ENCODE measurements at regions not wholly inside any gene's neighbourhood (a gene's known extent, or its start where the extent isn't known, plus 50 kb on each side); places are given as distances from the start of the nearest gene placed in this dataset.

DNA sequence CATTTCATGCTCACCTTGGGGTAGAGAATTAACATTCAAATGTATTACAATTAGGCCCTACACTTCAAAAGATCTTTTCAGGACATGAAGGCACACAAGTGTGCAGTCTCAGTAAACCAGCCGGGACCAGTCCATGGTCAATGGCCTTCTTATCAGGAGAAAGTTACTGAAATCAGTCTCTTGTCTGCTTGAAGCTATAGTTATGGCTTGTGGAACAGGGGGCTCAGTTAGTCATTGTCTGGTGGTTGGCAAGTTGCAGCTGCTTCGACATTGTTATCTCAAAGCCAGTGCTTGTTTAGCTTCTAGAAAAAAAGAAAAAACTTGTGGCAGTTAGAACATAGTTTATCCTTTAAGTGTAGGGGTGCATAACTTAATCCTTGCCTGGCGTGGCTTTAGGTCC is 213.1 kb upstream of the ACO1 start:
- Histone ChIP-seq H3K18ac (ENCODE audit: low read depth, low read length) (no peak overlapping the region), H3K79me1 (ENCODE audit: low read depth in 1 of 2, low read length in 2 of 2) (no peaks in the 10 kb centered on the region), H3K9ac (ENCODE audit: low read depth, low read length) (no peak overlapping the region), H2AK9ac (replicated peaks; ENCODE audit: low read depth, low read length, poor library complexity) (no peak overlapping the region), H3K23ac (ENCODE audit: low read depth, low read length) (no peak overlapping the region), H3K9me1 (ENCODE audit: insufficient read depth, low read length) (no peaks in the 10 kb centered on the region), H3K27ac (ENCODE audit: insufficient read depth, low read length) (no peak overlapping the region), H2BK15ac (ENCODE audit: low read depth, low read length) (no peak overlapping the region), H3K4me3 (ENCODE audit: insufficient read depth, low read depth, low read length) (no peak overlapping the region), H3K9me3 (ENCODE audit: control insufficient read depth, insufficient read depth, low read length) (peaks cover 2% of the 10 kb centered on the region; the same call in 1 of the 2 replicates), H3K56ac (ENCODE audit: extremely low read depth, insufficient read depth, low read length) (no peak overlapping the region), H2AFZ (replicated peaks; ENCODE audit: low read length, poor library complexity) (no peak overlapping the region), H4K91ac (ENCODE audit: insufficient read depth, low read depth, low read length) (no peak overlapping the region), H4K20me1 (ENCODE audit: insufficient read depth, low read length) (no peaks in the 10 kb centered on the region), H4K8ac (ENCODE audit: low read depth in 2 of 2, low read length in 2 of 2) (no peak overlapping the region), H2BK120ac (ENCODE audit: low read depth, low read length) (no peak overlapping the region), H3K27me3 (ENCODE audit: control insufficient read depth, insufficient read depth, low read length) (no peaks in the 10 kb centered on the region), H2BK20ac (ENCODE audit: low read depth, low read length) (no peak overlapping the region), H3K4ac (ENCODE audit: low read depth, low read length) (no peak overlapping the region), H3K36me3 (ENCODE audit: control insufficient read depth, insufficient read depth, low read length) (no peaks in the 10 kb centered on the region), H3K14ac (replicated peaks; ENCODE audit: low read depth, low read length) (no peak overlapping the region), H3K4me1 (ENCODE audit: control insufficient read depth, insufficient read depth, low read length) (no peaks in the 10 kb centered on the region), H3K4me2 (ENCODE audit: low read depth, low read length) (no peak overlapping the region), H2AK5ac (ENCODE audit: low read depth, low read length) (no peak overlapping the region), H4K5ac (ENCODE audit: low read depth, low read length) (no peak overlapping the region), H2BK5ac (ENCODE audit: low read depth, low read length, poor library complexity, severe bottlenecking) (no peak overlapping the region)
- intact Hi-C loops (cut with micrococcal nuclease): no loop called here
- BruUV-seq (replicated peaks): no TSS peak
- POLR2A ChIA-PET (ENCODE audit: unreplicated experiment): no interaction called here
- TF ChIP-seq, protein P1, sequence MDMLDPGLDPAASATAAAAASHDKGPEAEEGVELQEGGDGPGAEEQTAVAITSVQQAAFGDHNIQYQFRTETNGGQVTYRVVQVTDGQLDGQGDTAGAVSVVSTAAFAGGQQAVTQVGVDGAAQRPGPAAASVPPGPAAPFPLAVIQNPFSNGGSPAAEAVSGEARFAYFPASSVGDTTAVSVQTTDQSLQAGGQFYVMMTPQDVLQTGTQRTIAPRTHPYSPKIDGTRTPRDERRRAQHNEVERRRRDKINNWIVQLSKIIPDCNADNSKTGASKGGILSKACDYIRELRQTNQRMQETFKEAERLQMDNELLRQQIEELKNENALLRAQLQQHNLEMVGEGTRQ (IDR thresholded peaks at IDR 0.05; ENCODE audit: low read depth, low read length): no peak
- TF ChIP-seq MAFK (IDR thresholded peaks at IDR 0.05; ENCODE audit: low read depth, low read length) (no peak), SMC3 (IDR thresholded peaks at IDR 0.05; ENCODE audit: low read depth, low read length) (no peak), NFE2L2 (IDR thresholded peaks at IDR 0.05; ENCODE audit: low read depth, low read length) (no peak), RAD21 (IDR thresholded peaks at IDR 0.05; ENCODE audit: low read length) (no peak), RCOR1 (IDR thresholded peaks at IDR 0.05; ENCODE audit: insufficient replicate concordance, low read length) (no peak)
- CTCF ChIA-PET: no interaction called here
- DNase-seq (no peak), ATAC-seq (ENCODE audit: low read depth) (no peak)
- in situ Hi-C loops (cut with MboI; ENCODE audit: low sequenced_read_pairs): loop anchor here (25.0 kb wide), 1 partner anchor 91 kb away; no protein-coding TSS in a partner anchor
- dilution Hi-C loops (cut with HindIII; ENCODE audit: low sequenced_read_pairs, unreplicated experiment): no loop called here
- WGBS, 2 experiments (ENCODE audit: extremely low coverage in 2 of 2, insufficient read length in 1 of 2): 0% methylated on average over 1 of the region's 3 CpGs; no CpG with 5 or more reads in 1 of the 2 experiments
